Gastroesophageal sphincter (tissue), 4 donors: ENCODE measurements at regions not wholly inside any gene's neighbourhood (a gene's known extent, or its start where the extent isn't known, plus 50 kb on each side); places are given as distances from the start of the nearest gene placed in this dataset.

Experiments used
- ATAC-seq: fragments of 150-250 bp; one replicate; pipeline ENCODE4 v1.9.1; 2016; ENCODE audit warnings: mild to moderate bottlenecking, moderate library complexity
- H3K27ac ChIP-seq, 4 donors: fragments of 200-600 bp; sonication (generic) in 3 of 4; 1 replicate in 3 of 4; 2 replicates in 1 of 4; pipeline ENCODE4 v1.5.1; 2016 to 2019
- H3K27me3 ChIP-seq: fragments of 200-600 bp; sonication (generic); one replicate; pipeline ENCODE4 v1.5.1; 2019
- H3K36me3 ChIP-seq, 2 donors: fragments of 200-600 bp; sonication (generic); one replicate each; pipeline ENCODE4 v1.5.1; 2019; ENCODE audit warnings: control low read depth in 1 of 2
- H3K4me1 ChIP-seq, 3 donors: fragments of 200-600 bp; sonication (generic); 1 replicate in 2 of 3; 2 replicates in 1 of 3; pipeline ENCODE4 v1.5.1; 2016 to 2019; ENCODE audit warnings: control low read depth in 2 of 3
- H3K4me3 ChIP-seq, 2 donors: fragments of 200-600 bp; sonication (generic); one replicate each; pipeline ENCODE4 v1.5.1; 2019; ENCODE audit warnings: mild to moderate bottlenecking in 1 of 2, moderate library complexity in 1 of 2
- H3K9me3 ChIP-seq, 3 donors: fragments of 200-600 bp; sonication (generic); one replicate each; pipeline ENCODE4 v1.5.1; 2017 to 2019; ENCODE audit warnings: control low read depth in 2 of 3
- EP300 ChIP-seq: sonication (generic); formaldehyde crosslinking; IDR thresholded peaks from one replicate; pipeline ENCODE4 v1.6.1; 2017; ENCODE audit warnings: antibody characterized with exemption, mild to moderate bottlenecking
- POLR2A ChIP-seq, 2 donors: fragments of 450-650 bp; IDR thresholded peaks; one replicate each; pipeline ENCODE4 v1.6.1; 2017; ENCODE audit warnings: antibody characterized with exemption in 2 of 2, mild to moderate bottlenecking in 2 of 2, moderate library complexity in 1 of 2
- POLR2AphosphoS5 ChIP-seq: sonication (generic); formaldehyde crosslinking; IDR thresholded peaks from one replicate; pipeline ENCODE4 v1.6.1; 2017; ENCODE audit warnings: antibody characterized with exemption
- WGBS, 2 donors: methylation state at CpG; one replicate each; pipeline ENCODE4 v1.1.5; 2018; ENCODE audit warnings: low coverage in 1 of 2; 5-methylcytosine and 5-hydroxymethylcytosine counted together
- TF ChIP-seq, protein P1 (sequence below), 4 experiments: fragments of 200-600 bp in 2 of 4; fragments of 450-650 bp in 2 of 4; sonication (generic) in 1 of 4; IDR thresholded peaks; one replicate each; pipeline ENCODE4 v1.5.1; 2017 to 2019; ENCODE audit warnings: antibody characterized with exemption in 4 of 4, mild to moderate bottlenecking in 2 of 4, moderate library complexity in 2 of 4

- Histone ChIP-seq H3K9me3 (peaks cover 0 to 5% (median 0%) of the 10 kb centered on the region in 3 donors), H3K27me3 (peaks cover 66% of the 10 kb centered on the region), H3K27ac (no peak overlapping the region), H3K4me3 (no peak overlapping the region), H3K36me3 (no peaks in the 10 kb centered on the region), H3K4me1 (no peaks in the 10 kb centered on the region)
- no peak for ATAC-seq
- TF ChIP-seq POLR2A (IDR thresholded peaks at IDR 0.05) (no peak), EP300 (no peak), POLR2AphosphoS5 (no peak)
- TF ChIP-seq, protein P1, sequence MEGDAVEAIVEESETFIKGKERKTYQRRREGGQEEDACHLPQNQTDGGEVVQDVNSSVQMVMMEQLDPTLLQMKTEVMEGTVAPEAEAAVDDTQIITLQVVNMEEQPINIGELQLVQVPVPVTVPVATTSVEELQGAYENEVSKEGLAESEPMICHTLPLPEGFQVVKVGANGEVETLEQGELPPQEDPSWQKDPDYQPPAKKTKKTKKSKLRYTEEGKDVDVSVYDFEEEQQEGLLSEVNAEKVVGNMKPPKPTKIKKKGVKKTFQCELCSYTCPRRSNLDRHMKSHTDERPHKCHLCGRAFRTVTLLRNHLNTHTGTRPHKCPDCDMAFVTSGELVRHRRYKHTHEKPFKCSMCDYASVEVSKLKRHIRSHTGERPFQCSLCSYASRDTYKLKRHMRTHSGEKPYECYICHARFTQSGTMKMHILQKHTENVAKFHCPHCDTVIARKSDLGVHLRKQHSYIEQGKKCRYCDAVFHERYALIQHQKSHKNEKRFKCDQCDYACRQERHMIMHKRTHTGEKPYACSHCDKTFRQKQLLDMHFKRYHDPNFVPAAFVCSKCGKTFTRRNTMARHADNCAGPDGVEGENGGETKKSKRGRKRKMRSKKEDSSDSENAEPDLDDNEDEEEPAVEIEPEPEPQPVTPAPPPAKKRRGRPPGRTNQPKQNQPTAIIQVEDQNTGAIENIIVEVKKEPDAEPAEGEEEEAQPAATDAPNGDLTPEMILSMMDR (IDR thresholded peaks at IDR 0.05): no peak
- WGBS, 2 donors: 36 to 52% methylated on average over 3 to 5 of the region's 6 CpGs
Observed at GRCh38 chr5:3101561-3101960, 350.1 kb upstream of the IRX2 start.

GRCh38 chr5:3100921-3101551 is 349.6 kb upstream of the IRX2 start:
- peaks cover 63% of the 10 kb centered on the region for H3K27me3 ChIP-seq
- no peak for ATAC-seq
- TF ChIP-seq, protein P1 (IDR thresholded peaks at IDR 0.05): no peak
- TF ChIP-seq POLR2A (IDR thresholded peaks at IDR 0.05) (no peak), EP300 (no peak), POLR2AphosphoS5 (no peak)
- WGBS, 2 donors: 46 to 47% methylated on average over 6 of the region's 14 CpGs
- H3K9me3 ChIP-seq: peaks cover 0 to 5% (median 0%) of the 10 kb centered on the region in 3 donors
- no peaks in the 10 kb centered on the region for H3K4me1 ChIP-seq
- no peak overlapping the region for H3K27ac ChIP-seq
- H3K36me3 ChIP-seq: no peaks in the 10 kb centered on the region
- no peak overlapping the region for H3K4me3 ChIP-seq

- H3K27me3 ChIP-seq: peaks cover 53% of the 10 kb centered on the region
- TF ChIP-seq EP300: no peak
- TF ChIP-seq, protein P1 (IDR thresholded peaks at IDR 0.05): no peak
- no peak for TF ChIP-seq POLR2AphosphoS5
- no peak for TF ChIP-seq POLR2A (IDR thresholded peaks at IDR 0.05)
- peaks cover 0 to 5% (median 0%) of the 10 kb centered on the region in 3 donors for H3K9me3 ChIP-seq
- no peaks in the 10 kb centered on the region for H3K36me3 ChIP-seq
- H3K4me1 ChIP-seq: no peaks in the 10 kb centered on the region
- 52 to 80% methylated on average over 1 to 4 of the region's 6 CpGs for WGBS, 2 donors
- H3K4me3 ChIP-seq: no peak overlapping the region
- no peak overlapping the region for H3K27ac ChIP-seq
- ATAC-seq: no peak
Observed at GRCh38 chr5:3099954-3100353, 348.5 kb upstream of the IRX2 start.

GRCh38 chr5:3099526-3099925 is 348.0 kb upstream of the IRX2 start:
- 74 to 80% methylated on average over 3 to 9 of the region's 14 CpGs for WGBS, 2 donors
- Histone ChIP-seq H3K27me3 (peaks cover 49% of the 10 kb centered on the region), H3K9me3 (peaks cover 0 to 5% (median 0%) of the 10 kb centered on the region in 3 donors), H3K36me3 (no peaks in the 10 kb centered on the region), H3K27ac (no peak overlapping the region), H3K4me1 (no peaks in the 10 kb centered on the region), H3K4me3 (no peak overlapping the region)
- TF ChIP-seq, protein P1 (IDR thresholded peaks at IDR 0.05): no peak
- TF ChIP-seq POLR2A (IDR thresholded peaks at IDR 0.05) (no peak), POLR2AphosphoS5 (no peak), EP300 (no peak)
- ATAC-seq: no peak

DNA sequence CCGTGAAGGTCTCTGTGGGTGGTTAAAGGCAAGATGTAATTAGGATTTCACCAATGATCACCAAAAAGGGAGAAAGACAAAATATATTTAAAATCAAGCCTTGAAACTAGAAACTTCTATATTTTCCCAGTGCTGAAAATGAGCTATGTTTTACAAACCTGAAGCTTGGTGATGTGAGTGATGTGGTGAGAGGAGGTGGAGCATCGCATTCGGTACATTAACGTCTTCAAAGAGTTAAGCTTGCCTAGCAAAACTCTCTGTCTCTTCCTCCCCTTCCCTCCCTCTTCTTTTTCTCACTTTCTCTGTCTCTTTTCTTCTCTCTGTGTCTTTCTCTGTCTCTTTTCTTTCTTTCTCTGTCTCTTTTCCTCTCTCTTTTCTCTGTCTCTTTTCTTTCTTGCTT is 347.3 kb upstream of the IRX2 start:
- H3K4me3 ChIP-seq: no peak overlapping the region
- no peaks in the 10 kb centered on the region for H3K36me3 ChIP-seq
- no peak for ATAC-seq
- H3K27me3 ChIP-seq: peaks cover 42% of the 10 kb centered on the region
- H3K27ac ChIP-seq: no peak overlapping the region
- H3K9me3 ChIP-seq: peaks cover 0 to 5% (median 0%) of the 10 kb centered on the region in 3 donors
- WGBS, 2 donors: 38 to 49% methylated on average over 4 of the region's 4 CpGs
- H3K4me1 ChIP-seq: no peaks in the 10 kb centered on the region
- TF ChIP-seq, protein P1 (IDR thresholded peaks at IDR 0.05): no peak
- TF ChIP-seq POLR2A (IDR thresholded peaks at IDR 0.05) (no peak), POLR2AphosphoS5 (no peak), EP300 (no peak)
